Ishikawa (cell line): ENCODE measurements at regions not wholly inside any gene's neighbourhood (a gene's known extent, or its start where the extent isn't known, plus 50 kb on each side); places are given as distances from the start of the nearest gene placed in this dataset.

ENCODE experiments used
- CEBPB ChIP-seq: IDR thresholded peaks from 2 replicates; pipeline ENCODE4 v1.6.1; 2012
- CREB1 ChIP-seq: IDR thresholded peaks from 2 replicates; pipeline ENCODE4 v1.6.1; 2012; ENCODE audit warnings: low read depth
- EGR1 ChIP-seq: IDR thresholded peaks from 2 replicates; pipeline ENCODE4 v1.6.1; 2012
- EP300 ChIP-seq: IDR thresholded peaks from 2 replicates; pipeline ENCODE4 v1.6.1; 2012; ENCODE audit warnings: borderline replicate concordance
- FOXM1 ChIP-seq: IDR thresholded peaks from 2 replicates; pipeline ENCODE4 v1.6.1; 2012; ENCODE audit warnings: low read depth, borderline replicate concordance
- MAX ChIP-seq: IDR thresholded peaks from 2 replicates; pipeline ENCODE4 v1.6.1; 2012
- NFIC ChIP-seq: IDR thresholded peaks from 2 replicates; pipeline ENCODE4 v1.6.1; 2012
- RAD21 ChIP-seq: IDR thresholded peaks from 2 replicates; pipeline ENCODE4 v1.6.1; 2012; ENCODE audit warnings: low read depth
- REST ChIP-seq: IDR thresholded peaks from 2 replicates; pipeline ENCODE4 v1.6.1; 2012; ENCODE audit warnings: low read depth, mild to moderate bottlenecking
- TAF1 ChIP-seq: IDR thresholded peaks from 2 replicates; pipeline ENCODE4 v1.6.1; 2012; ENCODE audit warnings: low read depth, mild to moderate bottlenecking
- TCF12 ChIP-seq: IDR thresholded peaks from 2 replicates; pipeline ENCODE4 v1.6.1; 2012; ENCODE audit warnings: low read depth
- TEAD4 ChIP-seq: IDR thresholded peaks from 2 replicates; pipeline ENCODE4 v1.6.1; 2012
- YY1 ChIP-seq: IDR thresholded peaks from 2 replicates; pipeline ENCODE4 v1.6.1; 2012; ENCODE audit warnings: low read depth
- ZBTB7A ChIP-seq: IDR thresholded peaks from 2 replicates; pipeline ENCODE4 v1.6.1; 2012; ENCODE audit warnings: low read depth
- TF ChIP-seq, protein P1 (sequence below): IDR thresholded peaks from 2 replicates; pipeline ENCODE4 v1.6.1; 2012

DNA sequence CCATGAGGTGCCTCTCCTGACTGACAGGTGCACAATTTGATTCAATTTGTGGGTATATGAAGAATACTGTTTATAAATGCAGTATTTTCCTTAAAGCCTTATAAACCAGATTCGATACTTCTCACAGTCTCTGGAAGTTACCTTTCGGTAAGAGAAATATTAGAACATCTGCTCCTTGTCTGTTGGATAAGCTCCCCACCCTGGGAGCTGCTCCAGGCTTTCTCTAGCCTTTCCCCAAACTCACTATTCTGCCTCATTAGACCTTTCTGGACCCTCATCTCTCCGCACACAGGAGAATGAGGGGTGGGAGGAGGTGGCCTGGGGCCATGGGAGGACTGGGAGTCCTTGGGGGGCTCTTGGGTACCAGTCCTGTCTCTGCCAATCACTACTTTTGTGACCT, 59.8 kb upstream of the TBC1D21 start:
- TF ChIP-seq MAX (no peak), REST (no peak), EP300 (no peak), TCF12 (no peak), YY1 (no peak), RAD21 (no peak), EGR1 (no peak), TAF1 (no peak), CREB1 (no peak), TEAD4 (no peak), NFIC (no peak), FOXM1 (no peak), ZBTB7A (no peak), CEBPB (no peak)
- TF ChIP-seq, protein P1, sequence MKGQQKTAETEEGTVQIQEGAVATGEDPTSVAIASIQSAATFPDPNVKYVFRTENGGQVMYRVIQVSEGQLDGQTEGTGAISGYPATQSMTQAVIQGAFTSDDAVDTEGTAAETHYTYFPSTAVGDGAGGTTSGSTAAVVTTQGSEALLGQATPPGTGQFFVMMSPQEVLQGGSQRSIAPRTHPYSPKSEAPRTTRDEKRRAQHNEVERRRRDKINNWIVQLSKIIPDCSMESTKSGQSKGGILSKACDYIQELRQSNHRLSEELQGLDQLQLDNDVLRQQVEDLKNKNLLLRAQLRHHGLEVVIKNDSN = no peak

GRCh38 chr15:73818308-73818985, 54.9 kb upstream of the TBC1D21 start:
- TF ChIP-seq TCF12 = no peak
- TF ChIP-seq FOXM1 = no peak
- no peak for TF ChIP-seq CEBPB
- no peak for TF ChIP-seq EP300
- TF ChIP-seq, protein P1 = no peak
- TF ChIP-seq MAX = no peak
- no peak for TF ChIP-seq EGR1
- TF ChIP-seq RAD21 = no peak
- no peak for TF ChIP-seq ZBTB7A
- TF ChIP-seq NFIC = no peak
- no peak for TF ChIP-seq YY1
- TF ChIP-seq CREB1 = no peak
- TF ChIP-seq TAF1 = no peak

GRCh38 chr15:73821181-73821580, 52.2 kb upstream of the TBC1D21 start:
- TF ChIP-seq RAD21 (no peak), TEAD4 (no peak), REST (no peak), CEBPB (no peak), CREB1 (no peak), TCF12 (no peak), FOXM1 (no peak), EP300 (no peak), NFIC (no peak), ZBTB7A (no peak), TAF1 (no peak), EGR1 (no peak), YY1 (no peak), MAX (no peak)
- TF ChIP-seq, protein P1 = no peak

- TF ChIP-seq REST (peak; percentile 95), TEAD4 (no peak)
Measured at GRCh38 chr15:73822998-73823397, 50.4 kb upstream of the TBC1D21 start.
